Uterus (tissue), 2 donors: ENCODE measurements at regions not wholly inside any gene's neighbourhood (a gene's known extent, or its start where the extent isn't known, plus 50 kb on each side); places are given as distances from the start of the nearest gene placed in this dataset.

Source experiments
- POLR2A ChIP-seq, 2 donors: fragments of 450-650 bp; IDR thresholded peaks; one replicate each; pipeline ENCODE4 v1.6.1; 2016; ENCODE audit warnings: antibody characterized with exemption in 2 of 2, mild to moderate bottlenecking in 1 of 2, moderate library complexity in 1 of 2
- TF ChIP-seq, protein P1 (sequence below), 4 experiments: fragments of 200-600 bp in 2 of 4; fragments of 450-650 bp in 2 of 4; sonication (generic) in 2 of 4; IDR thresholded peaks; one replicate each; pipeline ENCODE4 v1.5.1; 2016 to 2019; ENCODE audit warnings: antibody characterized with exemption in 4 of 4, mild to moderate bottlenecking in 2 of 4, moderate library complexity in 1 of 4

DNA sequence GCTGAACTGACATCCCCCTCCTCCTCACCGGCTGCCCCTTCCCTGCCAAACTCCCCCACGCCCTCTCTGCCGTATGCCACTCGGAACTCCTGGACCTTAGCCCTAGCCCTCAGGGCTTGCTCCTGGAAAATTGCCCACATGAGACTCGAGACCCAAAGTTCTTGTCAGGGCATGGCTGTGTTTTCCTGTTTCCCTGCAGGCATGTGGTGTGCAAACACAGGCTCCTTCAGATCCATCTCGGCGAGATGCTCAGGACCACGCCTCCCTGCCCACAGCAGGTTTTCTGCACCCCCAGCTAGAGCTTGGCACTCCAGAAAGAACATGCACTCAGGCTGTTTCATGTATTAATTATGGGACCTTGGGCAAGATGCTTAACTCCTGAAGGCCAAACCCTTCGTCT is 1480.4 kb downstream of the BRD1 start:
- TF ChIP-seq, protein P1, sequence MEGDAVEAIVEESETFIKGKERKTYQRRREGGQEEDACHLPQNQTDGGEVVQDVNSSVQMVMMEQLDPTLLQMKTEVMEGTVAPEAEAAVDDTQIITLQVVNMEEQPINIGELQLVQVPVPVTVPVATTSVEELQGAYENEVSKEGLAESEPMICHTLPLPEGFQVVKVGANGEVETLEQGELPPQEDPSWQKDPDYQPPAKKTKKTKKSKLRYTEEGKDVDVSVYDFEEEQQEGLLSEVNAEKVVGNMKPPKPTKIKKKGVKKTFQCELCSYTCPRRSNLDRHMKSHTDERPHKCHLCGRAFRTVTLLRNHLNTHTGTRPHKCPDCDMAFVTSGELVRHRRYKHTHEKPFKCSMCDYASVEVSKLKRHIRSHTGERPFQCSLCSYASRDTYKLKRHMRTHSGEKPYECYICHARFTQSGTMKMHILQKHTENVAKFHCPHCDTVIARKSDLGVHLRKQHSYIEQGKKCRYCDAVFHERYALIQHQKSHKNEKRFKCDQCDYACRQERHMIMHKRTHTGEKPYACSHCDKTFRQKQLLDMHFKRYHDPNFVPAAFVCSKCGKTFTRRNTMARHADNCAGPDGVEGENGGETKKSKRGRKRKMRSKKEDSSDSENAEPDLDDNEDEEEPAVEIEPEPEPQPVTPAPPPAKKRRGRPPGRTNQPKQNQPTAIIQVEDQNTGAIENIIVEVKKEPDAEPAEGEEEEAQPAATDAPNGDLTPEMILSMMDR (IDR thresholded peaks at IDR 0.05) = no peak
- TF ChIP-seq POLR2A (IDR thresholded peaks at IDR 0.05) = no peak
